Posterior cingulate gyrus (tissue), 11 donors: ENCODE measurements at regions not wholly inside any gene's neighbourhood (a gene's known extent, or its start where the extent isn't known, plus 50 kb on each side); places are given as distances from the start of the nearest gene placed in this dataset.

Experiments
- DNase-seq, 10 donors: peaks; one replicate each; pipeline versions ENCODE4 v3.0.0 to v3.0.0-alpha.2; 2020 to 2021; ENCODE audit warnings: mixed read lengths in 3 of 10
- intact Hi-C: fragments of 100-400 bp; cut with DNase I; formaldehyde crosslinking; loops from one replicate; pipeline ENCODE4 v1.15.1; 2023

DNA sequence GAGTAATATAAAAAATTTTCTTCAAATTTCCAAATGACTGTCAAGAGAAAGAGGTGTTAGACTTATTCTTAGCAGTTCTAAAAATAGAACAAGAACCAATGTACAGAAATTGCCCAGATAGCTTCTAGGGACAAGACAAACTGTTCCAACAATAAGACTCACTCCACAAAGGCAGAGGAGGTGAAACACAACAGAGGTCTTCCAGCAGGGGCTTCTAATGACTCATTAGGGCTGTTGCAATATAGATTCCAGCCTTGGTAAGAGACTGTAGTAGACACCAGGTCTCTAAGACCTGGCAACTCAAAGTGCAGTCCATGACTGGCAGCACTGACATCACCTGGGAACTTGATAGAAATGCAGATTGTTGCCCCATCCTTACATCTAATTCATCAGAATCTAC, 134.6 kb upstream of the VLDLR start:
- DNase-seq, result no peak
- intact Hi-C loops, result no loop called here

DNA sequence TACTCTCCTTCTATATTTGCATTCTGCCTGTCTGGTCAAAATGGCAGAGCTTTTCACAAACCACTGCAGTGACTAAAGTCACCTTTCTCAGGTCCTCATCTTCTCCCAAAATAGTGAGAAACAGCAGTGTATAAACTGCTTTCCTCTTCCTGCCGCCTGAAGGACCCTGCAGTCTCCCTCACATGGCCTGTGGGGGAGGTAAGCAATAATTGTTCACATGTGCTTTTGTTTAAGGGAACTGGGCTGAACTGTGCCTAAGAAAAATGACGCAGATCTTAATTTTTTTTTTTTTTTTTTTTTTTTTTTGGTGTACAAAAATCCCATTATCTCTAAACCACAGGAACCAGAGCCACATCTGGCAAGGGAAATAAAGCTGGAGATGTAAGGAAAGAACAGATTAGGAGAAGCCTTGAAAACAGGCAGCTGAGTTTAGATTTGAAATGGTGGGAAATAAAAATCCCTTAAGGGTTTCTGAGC, 131.7 kb upstream of the VLDLR start:
- no peak for DNase-seq
- intact Hi-C loops, result no loop called here

DNA sequence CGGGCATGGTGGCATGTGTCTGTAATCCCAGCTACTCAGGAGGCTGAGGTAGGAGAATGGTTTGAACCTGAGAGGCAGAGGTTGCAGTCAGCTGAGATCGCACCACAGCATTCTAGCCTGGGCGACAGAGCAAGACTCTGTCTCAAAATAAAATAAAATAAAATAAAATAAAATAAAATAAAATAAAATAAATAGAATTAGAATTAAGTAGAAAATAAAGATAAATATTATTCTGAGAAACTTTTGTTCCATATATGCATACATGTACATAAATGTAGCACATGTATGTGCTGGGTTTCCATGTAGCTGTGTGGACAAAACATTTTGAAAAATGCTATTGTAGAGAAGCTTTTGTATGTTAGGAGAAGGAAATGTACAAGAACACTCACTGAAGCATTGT, 129.4 kb upstream of the VLDLR start:
- intact Hi-C loops, result no loop called here
- DNase-seq, result no peak

DNA sequence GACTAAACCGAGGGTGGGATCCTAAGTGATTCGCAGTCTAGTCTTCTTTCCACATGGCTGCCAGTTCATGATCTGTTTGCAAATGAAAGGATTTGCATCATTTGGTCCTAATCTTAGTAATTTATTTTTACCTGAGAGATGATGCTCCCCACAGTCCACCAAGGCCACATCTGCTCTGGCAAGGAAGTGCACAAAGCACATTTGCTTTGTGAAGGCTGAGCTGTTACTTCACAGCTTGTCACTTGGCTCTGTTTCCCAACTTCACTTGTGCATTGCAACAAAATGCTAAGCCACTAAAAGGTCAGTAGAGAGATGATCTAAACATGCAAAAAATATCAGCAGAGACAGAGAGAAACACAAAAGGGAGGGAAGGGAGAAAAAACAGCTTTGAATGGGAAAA, 128.5 kb upstream of the VLDLR start:
- no peak for DNase-seq
- intact Hi-C loops, result no loop called here

DNA sequence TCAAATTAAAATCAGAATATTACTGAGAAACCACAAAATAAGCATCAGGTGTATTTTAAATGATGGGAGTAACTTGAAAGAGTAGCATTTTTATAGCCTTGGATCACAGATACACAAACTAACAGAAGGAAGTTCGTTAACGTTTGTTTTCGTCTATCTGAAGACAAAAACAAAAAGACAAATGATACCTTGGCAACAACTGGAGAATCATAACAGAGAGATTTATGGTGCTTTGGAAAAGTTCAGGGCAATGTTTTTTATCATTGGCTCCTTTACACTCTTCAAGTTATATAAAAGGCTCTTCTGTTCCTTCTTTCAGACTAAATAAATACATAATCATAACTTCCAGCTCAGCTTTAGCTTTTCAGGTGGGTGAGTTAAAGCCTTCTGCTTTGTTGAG, 128.1 kb upstream of the VLDLR start:
- intact Hi-C loops, result no loop called here

DNA sequence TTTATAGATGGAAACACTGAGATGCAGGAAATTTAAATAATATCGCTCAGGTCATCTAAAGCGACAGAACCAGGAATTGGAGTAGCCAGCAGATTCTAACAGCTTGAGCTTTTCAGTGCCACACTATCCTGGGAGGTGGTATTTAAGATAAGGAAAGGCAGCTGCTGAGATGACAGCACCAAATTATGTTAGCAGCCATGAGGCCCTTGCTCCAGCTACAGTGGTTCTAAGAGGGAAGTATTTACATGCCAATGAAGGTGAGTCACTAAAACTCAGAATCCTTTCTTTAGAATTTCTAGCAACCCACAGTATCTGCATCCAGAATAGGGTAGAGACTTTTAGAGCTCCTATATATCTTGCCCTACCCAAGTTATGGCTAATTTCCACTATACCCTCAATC, 127.0 kb upstream of the VLDLR start:
- intact Hi-C loops, result no loop called here
- DNase-seq, result no peak

More for the DNA sequence above, 128.1 kb upstream of the VLDLR start:
- no peak for DNase-seq

DNA sequence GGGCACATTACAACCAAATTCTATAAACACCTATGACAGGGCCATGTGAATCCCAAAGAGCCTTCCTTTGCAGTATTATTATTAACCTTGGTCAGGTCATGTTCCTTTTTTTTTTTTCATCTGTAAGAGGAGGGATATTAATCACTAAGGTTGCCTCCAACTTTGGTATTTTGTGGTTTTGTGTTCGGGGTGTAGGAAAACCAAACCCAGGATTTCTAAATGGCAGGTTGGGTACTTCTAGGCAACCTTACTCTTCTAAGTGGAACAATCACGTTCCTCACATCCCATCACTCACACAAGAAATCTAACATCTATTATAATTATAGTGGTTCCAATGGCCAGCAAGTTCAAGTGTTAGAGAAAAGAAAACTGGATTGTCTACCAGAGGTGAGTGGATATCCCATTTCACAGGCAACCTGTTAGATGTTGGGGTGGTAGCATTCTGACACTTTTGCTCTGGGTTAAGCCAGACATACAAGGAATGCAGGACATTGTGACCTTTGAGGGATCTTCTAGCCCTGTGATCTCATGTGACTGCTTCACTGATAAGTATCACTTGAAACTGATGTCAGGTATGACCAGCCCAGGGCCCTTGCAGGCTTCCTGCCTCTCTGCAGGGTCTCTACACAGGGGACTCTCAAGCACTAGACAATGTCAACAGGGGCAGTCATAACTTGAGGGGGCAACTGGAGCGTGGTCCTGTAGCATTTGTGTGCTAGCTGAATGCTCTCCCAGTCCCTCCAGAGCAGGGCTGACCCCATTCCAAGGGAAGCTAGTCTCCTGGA, 126.2 kb upstream of the VLDLR start:
- DNase-seq, result no peak

DNA sequence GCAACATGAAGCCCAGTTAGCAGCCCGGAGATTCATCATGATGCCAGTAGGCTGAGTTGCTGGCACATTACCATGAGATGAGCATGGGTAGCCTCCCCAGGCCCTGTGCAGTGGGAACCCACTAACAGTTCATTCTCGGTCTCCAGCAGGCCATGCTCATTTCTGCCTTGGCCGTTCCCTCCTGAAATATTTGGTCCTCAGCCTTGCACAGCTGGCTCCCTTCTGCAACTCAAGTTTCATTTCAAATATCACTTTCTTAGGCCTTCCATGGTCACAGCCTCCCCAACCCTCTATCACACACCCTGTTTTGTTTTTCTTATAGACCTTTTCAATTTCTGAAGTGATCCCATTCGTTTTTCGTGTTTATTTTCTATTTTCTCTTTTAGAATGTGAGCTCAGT, 125.4 kb upstream of the VLDLR start:
- no peak for DNase-seq
- intact Hi-C loops, result no loop called here

More for the DNA sequence above, 126.2 kb upstream of the VLDLR start:
- intact Hi-C loops, result no loop called here

DNA sequence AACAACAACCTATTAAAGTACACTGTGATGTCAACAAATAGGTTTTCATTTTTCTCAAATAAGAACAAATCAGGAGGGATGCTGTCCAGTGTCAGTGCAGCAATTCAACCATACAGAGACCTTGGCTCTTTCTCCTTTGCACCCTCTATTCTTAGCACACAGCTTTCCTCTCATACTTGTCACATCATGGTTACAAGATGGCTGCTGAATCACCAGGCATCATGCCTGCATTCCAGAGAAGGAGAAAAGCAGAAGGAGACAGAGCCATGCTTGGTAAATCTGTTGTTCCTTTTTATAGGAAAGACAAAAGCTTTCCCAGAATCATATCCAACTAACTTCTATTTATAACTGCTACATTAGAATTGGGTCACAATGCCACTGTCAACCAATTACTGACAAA, 124.7 kb upstream of the VLDLR start:
- no peak for DNase-seq
- intact Hi-C loops, result no loop called here

DNA sequence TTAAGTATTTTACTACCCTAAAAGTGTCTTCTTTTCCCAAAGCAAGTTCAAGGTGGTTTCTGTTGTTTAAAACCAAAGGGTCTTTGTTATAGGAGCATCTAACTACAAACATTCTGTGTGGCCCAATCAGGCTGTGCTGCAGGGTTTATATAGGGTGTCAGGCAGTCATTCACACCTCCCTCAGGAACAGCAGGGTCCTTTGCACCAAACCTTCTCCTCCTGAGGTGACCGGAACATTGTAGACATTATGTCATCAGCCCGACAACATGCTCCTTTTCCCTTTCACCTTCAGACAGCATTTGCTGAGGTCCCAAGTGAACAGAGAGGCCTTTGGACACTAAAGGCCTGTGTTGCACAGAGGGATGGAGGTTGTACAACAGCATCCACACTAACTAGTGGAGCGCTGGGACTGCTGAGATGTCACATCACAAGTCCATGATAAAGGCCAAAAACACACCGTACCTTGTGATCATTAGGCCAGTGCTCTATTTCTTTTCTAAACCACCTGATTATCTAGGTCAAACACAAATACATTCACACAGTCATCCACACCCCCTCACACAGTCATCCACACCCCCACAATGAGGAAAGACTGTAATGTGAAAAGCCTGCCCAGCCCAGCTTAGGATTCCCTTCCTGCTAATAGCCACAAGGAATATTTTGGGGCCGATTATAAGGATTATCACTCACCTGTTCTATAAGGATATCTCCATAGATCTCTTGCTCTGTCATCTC, 123.8 kb upstream of the VLDLR start:
- DNase-seq, result no peak
- intact Hi-C loops, result no loop called here

DNA sequence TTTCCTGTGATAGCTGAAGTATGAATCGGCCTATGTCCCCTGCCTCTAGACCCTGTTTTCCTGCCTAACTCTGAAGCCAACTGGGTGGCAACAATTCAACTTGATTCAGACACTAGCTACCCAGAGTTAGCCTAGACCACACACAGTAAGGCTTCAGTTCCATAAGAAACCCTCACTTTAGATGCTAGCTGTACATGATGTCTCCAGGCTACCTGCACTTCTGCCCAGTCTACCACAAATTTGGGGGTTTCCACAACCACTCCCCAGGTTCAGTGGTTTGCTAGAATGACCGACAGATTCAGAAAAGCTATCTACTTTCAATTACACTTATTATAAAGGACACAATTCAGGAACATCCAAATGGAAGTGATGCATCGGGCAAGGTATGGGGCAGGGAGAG, 119.4 kb upstream of the VLDLR start:
- DNase-seq, result no peak
- intact Hi-C loops, result no loop called here

DNA sequence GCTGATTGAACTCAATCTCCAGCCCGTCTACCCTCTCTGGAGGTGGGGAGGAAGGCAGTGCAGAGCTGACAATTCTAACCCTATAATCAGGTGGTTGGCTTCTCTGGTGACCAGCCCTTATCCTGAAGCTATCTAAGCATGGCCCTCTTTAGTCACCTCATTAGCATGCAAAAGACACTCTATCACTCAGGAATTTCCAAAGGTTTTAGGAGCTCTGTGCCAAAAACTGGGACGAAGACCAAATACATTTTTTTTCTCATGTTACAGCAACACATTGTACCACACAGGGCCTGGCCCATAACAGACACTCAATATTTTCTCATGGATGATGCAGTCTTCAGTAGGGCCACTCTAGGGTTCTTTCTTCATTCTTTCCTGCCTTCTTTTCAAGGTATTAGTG, 118.8 kb upstream of the VLDLR start:
- no peak for DNase-seq
- intact Hi-C loops, result no loop called here

DNA sequence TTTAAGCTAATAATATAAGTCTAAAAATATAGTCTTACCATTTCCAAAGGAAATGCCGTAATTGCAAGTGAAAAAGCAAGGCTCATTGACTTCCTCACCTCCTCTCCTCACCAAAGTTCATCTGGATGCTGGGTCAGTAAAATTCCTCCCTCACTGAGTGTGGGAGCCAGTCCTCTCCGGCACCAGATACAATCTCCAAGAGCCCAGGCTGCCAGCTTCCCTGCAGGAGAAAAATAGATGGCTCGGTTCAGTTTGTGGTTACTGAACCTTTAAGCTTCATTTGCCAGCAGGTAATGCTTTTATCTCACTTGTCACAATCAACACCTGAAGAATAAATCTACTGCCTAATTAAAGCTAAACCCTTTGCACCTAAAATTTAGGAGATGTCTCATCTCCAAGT, 115.3 kb upstream of the VLDLR start:
- no peak for DNase-seq
- intact Hi-C loops, result no loop called here

DNA sequence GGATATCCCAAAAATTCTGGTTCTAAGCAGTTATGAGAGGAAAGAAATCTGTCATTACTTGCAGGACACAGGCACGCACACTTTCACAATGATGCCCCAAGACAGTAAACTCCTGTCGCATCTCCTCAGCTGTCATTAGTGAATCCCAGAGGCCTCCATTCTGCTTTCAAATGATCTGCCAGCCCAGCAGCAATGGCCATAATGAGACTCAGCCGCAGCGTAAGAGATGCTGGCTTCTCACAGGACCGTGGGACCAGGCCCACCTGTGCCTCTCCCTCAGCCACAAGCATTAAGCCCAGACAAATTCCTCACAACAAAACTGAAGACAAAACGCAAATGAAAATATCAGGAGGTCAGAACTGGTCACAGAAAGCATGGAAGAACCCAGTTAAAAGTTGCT, 98.0 kb upstream of the VLDLR start:
- no peak for DNase-seq
- intact Hi-C loops, result no loop called here

DNA sequence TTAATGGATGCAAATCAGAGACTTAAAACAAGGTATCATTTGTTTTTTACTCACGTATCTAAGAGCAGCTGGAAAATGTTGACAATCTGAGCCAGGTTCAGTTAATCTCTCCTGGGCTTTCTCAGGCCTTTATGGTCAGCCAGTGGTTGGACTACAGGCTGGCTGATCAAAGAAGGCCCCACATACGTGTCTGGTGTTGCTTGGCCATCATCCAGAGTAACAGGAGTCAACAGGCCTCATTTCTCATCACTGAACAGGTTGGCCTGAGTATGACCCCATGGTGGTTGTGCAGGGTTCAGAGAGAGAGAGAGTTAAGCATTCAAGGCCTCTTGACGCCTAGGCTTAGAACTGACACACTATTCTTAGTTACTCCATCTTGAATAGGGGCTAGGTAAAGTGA, 97.0 kb upstream of the VLDLR start:
- intact Hi-C loops, result no loop called here
- DNase-seq, result no peak

DNA sequence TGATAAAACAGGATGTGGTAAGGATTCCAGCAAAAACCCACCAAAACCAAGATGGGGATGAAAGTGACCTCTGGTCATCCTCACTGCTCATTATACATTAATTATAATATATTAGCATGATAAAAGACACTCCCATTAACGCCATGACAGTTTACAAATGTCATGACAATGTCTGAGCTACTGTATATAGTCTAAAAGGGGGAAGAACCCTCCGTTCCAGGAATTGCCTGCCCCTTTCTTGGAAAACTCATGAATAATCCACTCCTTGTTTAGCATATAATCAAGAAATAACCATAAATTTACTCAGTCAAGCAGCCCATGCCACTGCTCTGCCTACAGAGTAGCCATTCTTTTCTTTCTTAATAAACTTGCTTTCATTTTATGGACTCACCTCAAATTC, 96.4 kb upstream of the VLDLR start:
- intact Hi-C loops, result no loop called here
- no peak for DNase-seq

DNA sequence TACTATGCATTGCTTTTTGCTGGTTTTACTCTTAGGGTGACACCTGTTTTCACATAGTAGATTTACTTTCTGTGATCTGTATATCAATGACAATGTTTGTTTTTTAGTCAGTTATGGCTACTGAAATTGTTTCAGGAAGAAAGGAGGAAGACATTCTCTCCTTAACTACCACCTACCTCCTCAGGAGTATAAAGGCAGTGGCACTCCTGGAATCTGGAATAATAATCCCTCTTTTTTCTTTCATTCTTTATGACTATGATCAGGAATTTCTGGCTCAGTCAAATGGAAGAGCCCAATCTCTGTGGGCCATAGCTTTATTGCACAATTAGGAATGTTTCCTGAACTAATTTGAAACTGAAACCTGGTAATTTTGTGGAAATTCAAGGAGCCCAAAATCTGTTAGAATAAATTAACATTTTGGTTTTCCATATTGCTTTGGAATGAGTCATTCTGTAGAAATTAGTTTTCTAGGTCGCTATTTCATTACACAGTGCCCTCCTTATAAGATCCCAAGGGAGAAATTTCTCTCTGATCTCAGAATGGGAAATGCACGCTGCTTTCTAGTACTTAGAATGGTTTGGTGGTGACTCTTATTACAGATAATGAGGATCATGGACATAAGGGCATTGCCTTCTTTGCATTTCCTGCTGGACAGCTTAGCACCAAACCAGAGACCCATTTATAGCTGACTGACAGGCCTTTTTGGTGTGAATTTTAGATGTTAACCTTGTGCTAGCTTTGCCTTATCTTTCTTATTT, 95.3 kb upstream of the VLDLR start:
- no peak for DNase-seq
- intact Hi-C loops, result no loop called here

DNA sequence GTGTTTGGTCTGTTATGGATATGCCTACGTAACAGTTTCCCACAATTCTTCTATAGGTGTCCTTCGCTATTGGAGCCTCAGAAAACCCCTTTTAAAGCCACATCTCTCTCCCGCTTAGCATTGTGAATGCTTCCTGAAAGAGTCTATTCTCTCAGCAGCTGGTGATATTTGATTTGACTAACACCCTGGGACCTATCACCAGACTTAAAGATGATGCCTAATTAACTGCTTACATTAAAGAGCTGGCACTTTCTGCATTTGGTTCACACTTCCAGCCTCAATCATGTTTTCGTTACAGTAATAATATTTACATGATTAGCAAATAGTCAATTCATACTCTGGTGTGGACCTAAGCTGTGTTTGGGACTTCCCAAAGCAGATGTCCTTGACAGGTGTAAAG, 90.1 kb upstream of the VLDLR start:
- DNase-seq, result no peak
- intact Hi-C loops, result no loop called here

DNA sequence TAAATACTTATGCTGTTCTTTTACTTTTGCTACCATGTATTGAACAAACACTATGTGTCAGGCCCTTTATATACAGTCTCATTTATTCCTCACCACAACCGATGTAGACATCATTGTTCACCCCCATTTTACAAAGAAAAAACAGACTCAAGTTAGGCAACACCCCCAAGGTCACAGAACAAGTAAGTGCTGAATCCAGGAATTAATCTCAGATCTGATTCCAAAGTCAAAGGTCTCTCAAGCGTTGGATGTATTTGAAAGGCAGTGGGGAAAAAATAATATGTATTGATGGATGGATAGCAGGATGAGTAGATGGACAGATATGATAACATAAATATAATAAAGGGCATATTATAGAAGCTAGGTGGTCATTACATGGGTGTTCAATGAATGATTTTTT, 85.1 kb upstream of the VLDLR start:
- intact Hi-C loops, result no loop called here
- no peak for DNase-seq

DNA sequence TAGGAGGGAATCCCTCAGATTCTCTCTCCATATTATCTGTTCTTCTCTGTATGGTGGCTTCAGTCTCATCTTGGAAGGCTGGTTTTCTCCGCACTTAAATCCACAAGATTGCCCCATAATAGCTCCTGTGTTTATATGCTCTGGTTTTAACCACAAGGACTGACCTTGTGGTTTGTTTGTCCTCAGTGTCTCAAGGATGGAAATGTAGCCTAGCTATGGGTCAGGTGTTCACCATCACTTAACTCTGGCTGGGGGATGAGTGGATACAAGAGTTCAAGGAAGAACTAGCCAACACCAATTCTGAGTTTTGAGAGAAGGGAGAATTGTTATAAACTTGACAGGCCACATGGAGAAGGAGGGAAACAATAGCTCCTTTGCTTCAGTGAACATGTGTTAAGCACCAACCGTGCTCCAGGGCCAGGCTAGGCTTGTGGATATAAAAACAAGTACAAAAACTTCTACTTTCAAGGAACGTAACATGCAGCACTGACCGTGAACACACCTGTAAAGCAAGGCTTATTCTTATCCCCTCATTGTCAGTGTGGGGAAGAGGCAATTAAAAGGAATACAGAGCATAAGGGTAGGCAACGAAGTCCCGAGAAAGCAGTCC, 75.6 kb upstream of the VLDLR start:
- no peak for DNase-seq
- intact Hi-C loops, result no loop called here
